HG03378 (cell line): ENCODE measurements at regions not wholly inside any gene's neighbourhood (a gene's known extent, or its start where the extent isn't known, plus 50 kb on each side); places are given as distances from the start of the nearest gene placed in this dataset.
"Not testable (repeated sequence)": the region's sequence is repeated elsewhere in the genome, so short reads cannot be mapped to it uniquely, and the experiment has no call there.

Experiments used
- ATAC-seq: cut with Tn5 transposase; IDR thresholded peaks from one replicate; pipeline ENCODE4 v1.9.1; 2021; ENCODE audit warnings: mild to moderate bottlenecking, moderate library complexity; ENCODE audit not compliant: unreplicated experiment

DNA sequence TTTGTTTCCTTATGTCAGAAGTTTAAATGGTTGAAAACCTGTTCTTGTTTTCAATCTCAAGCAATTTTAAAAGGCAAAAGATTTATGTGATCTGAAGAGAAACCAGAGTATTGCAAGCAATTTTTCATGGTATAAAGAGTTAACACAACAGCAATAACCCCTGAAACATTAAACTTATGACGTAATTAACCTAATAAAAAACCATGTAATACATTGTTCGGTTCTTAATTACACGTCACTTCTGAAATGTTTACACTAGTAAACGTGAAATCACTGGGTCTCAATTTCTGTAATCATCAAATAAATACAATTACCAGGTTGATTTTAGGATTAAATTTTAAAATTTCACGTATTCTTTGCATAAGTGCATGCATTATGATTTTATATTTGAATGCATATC lies 914.5 kb downstream of the NLGN4X start:
- ATAC-seq = no peak

DNA sequence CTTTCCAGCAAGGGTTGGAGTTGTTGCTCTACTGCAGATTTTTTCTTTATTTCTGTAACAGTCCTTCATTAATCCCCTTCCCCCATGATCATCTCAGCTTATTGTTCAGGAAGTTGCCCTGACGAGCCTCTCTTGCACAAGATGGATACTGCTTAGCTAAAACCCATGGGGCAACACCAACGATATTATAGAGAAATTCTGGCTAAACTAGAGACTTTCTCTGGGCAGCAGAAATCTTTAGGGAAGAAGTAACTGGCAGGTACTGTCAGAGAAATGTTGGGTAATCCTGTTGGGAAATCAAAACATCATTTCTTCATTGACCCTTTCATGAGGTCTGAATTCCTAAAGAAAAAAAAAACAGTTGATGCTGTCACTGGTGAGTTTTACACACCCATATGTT lies 921.3 kb downstream of the NLGN4X start:
- no peak for ATAC-seq

DNA sequence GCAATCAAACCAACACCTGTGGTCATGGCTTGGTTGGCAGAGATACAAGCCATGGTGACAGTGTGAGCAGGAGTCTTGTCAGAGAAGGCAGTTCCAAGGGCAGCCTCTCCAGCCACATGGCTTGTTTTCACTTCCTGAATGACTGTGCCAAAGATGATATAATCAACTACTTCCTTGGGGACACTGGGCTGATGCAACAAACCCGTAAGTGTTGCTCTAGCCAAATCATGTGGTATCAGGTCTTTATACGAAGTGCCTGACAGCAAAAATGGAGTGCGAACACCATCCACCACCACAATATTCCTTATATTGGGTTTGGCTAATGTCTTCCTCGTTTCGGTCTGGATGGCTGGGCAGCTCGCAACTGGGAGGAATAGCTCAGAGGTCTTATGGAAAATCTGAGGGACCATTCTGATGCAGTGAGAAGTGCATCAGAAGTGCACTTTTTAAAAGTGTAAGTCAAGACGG lies 922.0 kb downstream of the NLGN4X start:
- ATAC-seq = no peak

DNA sequence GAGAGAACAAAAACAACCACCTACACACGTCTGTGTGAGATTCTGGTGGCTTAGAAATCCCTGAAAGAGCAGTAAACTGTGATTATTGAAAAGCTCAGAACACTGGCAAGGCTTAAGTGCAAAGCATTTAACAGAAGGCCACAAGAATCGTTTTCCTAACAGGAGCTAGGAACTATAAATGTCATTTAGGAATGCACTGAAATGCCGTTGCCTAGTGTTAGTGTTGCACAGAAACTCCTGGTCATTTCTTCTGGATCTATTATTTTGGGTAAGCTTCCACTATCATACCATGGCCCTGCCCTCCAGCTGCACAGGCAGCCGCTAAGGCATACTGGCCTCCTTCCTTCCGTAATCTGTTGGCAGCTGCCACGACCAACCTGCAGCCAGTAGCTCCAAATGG lies 923.2 kb downstream of the NLGN4X start:
- ATAC-seq = no peak

DNA sequence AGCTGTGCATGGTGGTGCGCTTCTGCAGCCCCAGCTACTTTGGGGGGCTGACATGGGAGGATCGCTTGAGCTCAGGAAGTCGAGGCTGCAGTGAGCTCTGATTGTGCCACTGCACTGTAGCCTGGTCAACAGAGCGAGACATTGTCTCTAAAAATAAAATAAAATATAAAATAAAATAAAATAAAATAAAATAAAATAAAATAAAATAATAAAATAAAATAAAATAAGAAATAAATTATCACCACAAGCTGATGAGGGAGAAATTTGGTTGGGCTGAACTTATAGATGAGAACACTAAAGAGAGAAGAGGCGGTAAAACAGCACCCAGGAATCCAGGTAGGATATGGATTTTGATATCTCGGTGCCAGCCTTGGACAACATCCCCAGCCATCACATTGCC lies 933.7 kb downstream of the NLGN4X start:
- no peak for ATAC-seq

DNA sequence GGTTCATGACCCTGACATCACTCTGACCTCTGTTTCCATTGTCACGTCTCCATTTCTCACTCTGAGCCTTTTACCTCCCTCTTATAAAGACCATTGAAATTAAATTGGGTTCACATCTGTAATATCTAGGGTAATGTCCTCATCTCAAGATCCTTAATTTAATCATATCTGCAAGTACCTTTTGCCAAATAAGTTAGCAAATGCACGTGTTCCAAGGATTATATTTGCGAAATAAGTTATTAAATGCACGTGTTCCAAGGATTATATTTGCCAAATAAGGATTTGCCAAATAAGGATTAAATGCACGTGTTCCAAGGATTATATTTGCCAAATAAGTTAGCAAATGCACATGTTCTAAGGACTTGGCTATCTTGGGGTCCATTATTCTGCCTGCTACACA lies 938.0 kb downstream of the NLGN4X start:
- ATAC-seq = no peak

DNA sequence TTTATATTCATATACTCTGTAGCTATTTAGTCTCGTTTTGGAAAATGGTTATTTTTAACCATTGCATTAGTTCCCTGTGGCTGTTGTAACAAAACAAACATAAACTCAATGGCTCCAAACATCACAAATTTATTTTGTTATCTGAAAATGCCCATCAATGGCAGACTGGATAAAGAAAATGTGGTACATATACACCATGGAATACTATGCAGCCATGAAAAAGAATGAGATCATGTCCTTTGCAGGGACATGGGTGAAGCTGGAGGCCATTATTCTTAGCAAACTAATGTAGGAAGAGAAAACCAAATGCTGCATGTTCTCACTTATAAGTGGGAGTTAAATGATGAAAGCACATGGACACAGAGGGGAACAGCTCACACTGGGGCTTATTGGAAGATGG lies 938.7 kb downstream of the NLGN4X start:
- ATAC-seq = not testable (repeated sequence)

DNA sequence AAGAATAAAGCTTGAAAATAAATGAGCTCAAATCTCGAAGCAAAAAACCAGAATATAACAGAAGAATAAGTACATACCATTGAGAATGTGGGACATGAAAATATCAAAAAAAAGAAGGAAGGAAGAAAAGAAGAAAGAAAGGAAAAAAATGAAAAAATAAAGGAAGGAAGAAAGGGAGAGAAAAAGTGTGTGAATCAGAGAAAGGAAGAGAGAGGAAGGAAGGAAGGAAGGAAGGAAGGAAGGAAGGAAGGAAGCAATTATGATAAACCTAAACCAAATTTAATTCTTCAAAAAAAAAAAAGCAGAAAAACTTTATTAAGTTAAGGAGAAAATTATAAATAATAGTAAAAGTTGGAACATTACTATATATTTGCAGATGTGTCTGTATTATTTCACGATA lies 949.8 kb downstream of the NLGN4X start:
- ATAC-seq = no peak

DNA sequence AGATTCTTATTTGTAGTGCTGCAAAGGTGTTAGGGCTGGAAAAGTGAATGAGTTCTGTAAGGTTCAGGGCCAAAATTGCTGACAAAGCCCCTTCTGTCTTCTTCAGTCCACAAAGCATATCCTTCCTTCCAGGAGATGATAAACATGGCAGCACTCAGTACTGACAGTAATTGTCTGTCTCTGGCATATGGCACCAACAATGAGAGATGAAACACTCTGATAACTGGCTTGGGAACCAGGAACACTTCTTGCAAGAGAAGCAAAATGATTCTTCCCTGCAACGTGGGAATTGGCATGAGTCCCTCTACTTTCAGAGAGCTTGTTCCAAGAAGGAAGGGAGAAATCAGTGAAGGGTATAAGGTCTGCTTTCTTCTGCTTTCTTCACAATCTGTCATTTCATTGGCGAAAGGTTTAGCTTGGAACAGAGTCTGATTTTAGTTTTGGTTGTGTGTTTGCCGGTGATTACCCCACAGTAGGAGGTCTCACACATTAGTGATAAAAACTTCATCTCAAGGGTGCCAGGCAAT lies 963.3 kb downstream of the NLGN4X start:
- no peak for ATAC-seq

DNA sequence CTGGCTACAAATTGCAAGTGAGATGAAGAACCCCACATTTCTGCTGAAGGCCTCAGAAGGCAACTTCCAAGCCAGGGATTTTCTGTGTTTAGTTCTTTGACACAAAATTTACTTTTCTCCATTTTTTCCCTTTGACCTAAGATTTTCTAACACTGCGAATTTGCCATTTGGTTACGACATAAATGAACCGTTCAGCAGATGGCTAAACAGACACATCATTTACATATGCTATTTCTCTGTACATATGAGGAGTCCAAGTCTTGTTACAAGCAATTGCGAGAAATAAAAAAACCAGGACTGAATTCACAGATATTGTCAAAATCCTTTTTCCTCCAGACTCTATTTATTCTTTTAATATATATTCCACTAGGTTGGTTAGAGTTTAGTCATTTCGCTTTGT lies 978.6 kb downstream of the NLGN4X start:
- no peak for ATAC-seq

DNA sequence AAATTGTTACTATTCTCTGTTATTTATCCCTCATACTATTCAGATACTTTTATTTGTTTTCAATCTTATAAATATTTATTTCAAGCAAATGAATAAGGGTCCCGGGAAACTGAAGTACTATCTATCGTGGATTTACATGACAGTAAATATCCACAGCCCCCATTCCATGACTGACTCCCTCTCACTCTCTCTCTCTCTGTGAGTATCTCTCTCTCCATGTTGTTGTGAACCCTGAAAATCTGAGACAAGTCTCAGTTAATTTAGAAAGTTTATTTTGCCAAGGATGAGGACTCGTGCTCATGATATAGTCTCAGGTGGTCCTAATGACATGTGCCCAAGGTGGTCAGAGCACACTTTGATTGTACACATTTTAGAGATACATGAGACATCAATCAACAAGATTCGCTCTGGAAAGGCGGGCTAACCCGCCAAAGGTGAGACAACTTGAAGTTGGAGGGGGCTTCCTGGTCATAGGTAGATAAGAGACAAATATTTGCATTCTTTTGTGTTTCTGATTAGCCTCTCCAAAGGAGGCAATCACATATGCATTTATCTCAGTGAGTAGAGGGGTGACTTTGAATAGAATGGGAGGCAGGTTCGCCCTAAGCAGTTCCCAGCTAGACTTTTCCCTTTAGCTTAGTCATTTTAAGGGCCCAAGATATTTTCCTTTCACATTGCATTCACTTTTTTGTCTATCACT lies 986.4 kb downstream of the NLGN4X start:
- ATAC-seq = no peak

DNA sequence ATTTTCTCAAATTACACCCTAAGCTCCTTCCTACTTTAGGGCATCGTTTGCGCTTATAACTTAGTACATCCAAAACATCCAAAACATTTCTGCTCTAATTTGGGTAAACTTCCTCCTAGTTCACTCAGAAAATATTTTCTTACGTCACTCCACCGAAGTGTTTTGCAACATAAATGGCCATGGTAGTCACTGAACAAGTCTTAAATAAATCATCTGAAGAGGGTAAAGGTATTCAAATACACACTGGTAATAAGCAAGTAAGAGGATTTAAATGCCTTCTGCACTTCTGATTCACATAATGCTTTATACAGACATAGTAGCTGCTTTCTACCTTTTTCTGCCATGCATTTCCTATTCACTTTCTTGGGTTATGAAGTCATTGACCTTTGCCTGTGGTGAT lies 991.9 kb downstream of the NLGN4X start:
- ATAC-seq = no peak

DNA sequence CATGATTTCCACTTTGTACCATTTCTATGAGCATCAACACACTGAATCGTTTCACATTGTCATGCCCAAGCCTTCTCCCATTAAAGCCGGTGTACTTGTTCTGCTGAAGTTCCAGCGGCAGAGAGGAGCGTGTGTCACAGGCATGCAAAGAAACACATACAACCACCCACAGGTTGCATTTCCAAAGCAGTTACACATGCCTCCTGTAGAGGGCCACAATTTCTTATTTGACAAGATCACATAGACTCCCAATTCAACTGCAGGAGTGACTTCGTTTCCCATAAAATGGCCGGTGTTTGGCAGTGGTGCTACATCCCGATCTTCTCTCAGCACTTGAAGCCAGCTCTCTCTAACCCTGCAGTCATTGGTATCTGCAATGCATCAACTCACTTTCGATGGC lies 992.6 kb downstream of the NLGN4X start:
- no peak for ATAC-seq

DNA sequence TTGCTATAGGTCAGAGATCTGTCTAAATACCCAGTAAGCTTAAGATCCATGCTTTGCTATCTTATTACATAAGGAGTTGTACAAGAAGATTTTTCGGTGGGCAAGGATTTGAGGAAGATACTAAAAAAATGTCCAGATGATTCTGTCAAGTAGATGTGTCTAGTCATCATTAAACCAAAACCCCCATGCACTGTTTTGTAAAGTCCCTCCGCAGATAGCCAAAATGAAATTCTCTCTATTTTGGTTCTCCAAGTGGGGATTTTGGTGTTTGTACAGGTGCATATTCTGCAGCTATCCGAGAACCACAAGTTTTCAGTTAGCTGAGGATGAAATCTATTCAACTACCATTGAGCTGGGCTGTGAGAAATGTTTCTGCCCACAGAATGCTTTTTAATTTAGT lies 994.8 kb downstream of the NLGN4X start:
- no peak for ATAC-seq

DNA sequence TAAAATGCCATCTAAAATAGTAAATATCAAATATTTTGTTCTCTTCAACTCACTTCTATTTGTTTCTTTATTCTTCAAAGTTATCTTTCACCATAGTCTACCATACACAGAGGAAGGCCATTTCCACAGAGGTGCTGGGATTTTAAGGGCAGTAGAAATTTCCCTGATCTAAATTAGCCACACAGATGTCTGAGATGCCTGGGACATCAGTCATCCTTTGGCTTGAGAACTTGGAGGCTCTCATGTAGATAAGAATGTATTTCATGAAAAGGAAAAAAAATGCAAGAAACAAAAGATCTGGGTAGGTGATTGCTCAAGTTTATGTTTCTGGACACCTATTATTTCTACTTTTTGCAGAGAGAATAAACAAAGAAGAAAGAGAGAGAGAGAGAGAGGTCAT lies 1008.2 kb downstream of the NLGN4X start:
- no peak for ATAC-seq

DNA sequence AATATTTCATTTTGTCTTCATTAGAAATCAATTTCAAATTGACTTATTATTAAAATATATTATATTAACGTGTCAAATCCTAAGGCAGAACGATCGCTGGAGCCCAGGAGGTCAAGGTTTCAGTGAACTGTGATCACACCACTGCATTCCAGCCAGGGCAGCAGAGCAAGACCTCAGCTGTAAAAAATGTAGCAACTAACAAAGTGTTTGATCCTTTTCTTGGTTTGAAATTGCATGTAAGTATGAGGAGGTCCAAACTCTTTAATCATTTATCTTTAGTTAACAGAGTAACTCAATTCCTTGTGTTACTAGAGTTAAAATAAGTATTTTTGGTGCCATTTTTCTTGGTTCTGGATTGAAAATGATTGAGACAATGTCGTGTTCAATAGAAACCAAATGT lies 1033.9 kb downstream of the NLGN4X start:
- ATAC-seq = no peak

DNA sequence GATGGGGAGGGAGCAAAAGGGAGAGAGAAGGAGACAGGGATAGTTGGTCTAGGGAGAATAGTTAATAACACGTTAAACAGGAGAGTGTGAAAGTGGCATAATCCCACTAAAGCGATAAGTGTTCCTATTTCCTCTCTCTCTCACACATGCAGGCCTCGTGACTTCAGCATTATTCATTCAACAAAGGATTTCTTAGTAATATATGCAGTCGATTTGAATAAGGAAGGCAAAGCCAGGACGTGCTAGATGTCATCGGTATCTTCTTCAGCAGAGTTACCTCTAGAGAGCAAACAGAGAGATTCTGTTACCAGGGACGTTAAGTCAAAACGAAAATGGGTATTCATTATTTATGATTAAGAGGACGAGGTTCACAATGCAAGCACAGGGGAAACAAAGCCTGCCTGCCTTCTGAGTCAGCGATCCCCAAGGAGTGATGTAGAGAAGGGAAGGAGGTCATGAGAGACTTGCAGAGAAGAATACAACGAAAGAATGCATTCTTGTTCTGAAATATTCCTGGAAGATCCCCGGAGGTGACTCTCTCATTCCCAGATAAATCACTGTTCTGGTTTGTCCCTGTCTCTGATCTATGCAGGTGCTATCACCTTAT lies 1048.4 kb downstream of the NLGN4X start:
- no peak for ATAC-seq

DNA sequence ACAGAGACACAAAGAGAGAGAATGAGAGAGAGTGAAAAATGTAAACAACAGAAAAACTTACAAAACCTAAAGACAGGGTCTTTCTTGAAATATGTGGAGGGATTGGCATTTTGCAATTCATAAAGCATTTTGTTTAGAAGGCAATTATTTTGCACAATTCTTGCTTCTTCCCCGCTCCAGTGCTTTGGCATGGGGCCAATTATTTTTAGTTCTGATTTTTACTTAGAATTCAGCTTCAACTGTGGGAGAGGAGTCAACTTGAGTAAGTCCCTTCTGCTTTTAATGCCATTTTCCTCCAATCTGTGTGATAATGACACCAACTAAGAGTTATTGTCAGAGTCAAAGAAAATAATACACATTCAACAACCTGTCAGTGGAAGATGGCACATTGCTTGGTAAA lies 1051.9 kb downstream of the NLGN4X start:
- no peak for ATAC-seq

DNA sequence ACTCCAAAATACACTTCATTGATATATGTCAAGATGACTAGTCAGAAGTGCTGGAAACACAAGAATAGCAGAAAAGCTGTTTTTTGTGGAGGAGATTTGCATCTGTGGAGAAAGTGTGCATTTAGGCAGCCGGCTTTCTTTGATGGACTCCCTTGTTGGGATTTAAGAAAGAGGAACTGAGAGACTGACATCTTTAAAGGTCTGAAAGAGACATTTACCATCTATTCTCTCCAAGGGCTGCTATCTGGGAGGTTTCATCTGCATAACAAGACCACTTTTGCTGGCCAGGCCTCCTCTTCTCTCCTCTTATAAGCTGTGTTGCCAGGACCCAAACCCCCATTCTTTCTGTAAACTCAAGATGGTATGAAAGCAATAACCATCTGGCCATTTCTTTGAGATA lies 1065.0 kb downstream of the NLGN4X start:
- no peak for ATAC-seq

DNA sequence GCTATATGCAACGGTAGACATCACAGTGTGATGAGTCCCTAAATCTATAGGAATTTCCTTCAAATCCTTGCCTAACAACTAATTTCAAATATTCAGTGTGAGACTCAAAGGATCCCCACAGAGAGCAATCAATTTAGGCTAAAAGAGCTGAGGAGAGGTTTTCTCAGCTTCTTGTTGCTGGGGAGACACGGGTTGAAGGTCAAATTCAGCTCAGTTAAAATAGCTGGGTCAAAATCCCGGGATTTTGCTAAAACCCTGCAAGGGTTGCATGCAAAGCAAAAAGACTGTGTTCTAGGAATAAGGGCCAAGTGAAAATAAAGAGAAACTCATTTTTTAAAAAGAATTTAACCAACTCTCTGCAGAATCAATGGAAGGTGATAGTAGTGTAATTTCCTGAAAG lies 1073.4 kb downstream of the NLGN4X start:
- ATAC-seq = no peak

DNA sequence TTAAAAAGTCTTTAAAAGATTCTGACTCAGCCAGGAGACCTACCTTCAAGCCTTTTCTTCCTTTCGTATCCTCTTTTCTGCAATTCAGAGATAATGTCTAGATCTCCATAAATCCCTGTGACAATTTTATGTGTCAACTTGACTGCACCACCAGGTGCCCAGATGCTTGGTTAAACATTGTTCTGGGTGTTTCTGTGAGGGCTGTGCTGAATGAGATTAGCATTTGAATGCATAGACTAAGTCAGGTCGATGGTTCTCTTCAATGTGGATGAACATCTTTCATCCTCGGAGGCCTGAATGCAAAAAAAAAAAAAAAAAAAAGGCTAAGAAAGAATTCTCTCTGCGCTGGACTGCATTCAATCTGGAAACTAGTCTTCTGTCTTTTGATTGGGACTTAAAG lies 1082.7 kb downstream of the NLGN4X start:
- ATAC-seq = no peak

DNA sequence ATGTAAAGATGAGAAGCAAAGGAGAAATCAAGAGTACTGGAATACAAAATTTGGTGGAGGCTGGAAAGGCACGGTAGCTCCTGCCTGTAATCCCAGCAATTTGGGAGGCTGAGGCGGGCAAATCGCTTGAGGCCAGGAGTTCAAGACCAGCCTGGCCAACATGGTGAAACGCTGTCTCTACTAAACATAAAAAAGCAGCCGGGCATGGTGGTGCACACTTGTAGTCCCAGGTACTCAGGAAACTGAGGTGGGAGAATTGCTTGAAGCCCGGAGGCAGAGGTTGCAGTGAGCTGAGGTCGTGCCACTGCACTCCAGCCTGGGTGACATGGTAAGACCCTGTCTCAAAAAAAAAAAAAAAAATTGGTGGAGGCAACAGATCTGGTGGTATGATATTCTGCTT lies 1086.0 kb downstream of the NLGN4X start:
- ATAC-seq = no peak
